Dermis blood vessel endothelial cell (primary cell): ENCODE measurements at regions not wholly inside any gene's neighbourhood (a gene's known extent, or its start where the extent isn't known, plus 50 kb on each side); places are given as distances from the start of the nearest gene placed in this dataset.

Experiments used
- DNase-seq: peaks from one replicate; pipeline ENCODE4 v3.0.0; 2010

- no peak for DNase-seq
Observed at GRCh38 chr6:54991761-54992330, 145.3 kb downstream of the FAM83B start.

- peak; percentile 9 for DNase-seq
Observed at GRCh38 chr6:54992789-54993188, 146.2 kb downstream of the FAM83B start.

GRCh38 chr6:54993294-54993693, 146.7 kb downstream of the FAM83B start:
- DNase-seq = no peak

- no peak for DNase-seq
Observed at GRCh38 chr6:54993948-54994347, 147.4 kb downstream of the FAM83B start.

GRCh38 chr6:54998576-54998975, 152.0 kb downstream of the FAM83B start:
- no peak for DNase-seq

GRCh38 chr6:55003719-55004430, 157.3 kb downstream of the FAM83B start:
- no peak for DNase-seq

GRCh38 chr6:55009131-55009530, 162.6 kb downstream of the FAM83B start:
- no peak for DNase-seq

GRCh38 chr6:55011034-55011433, 163.3 kb upstream of the HCRTR2 start:
- no peak for DNase-seq

GRCh38 chr6:55012454-55012853, 161.9 kb upstream of the HCRTR2 start:
- no peak for DNase-seq

- no peak for DNase-seq
Observed at GRCh38 chr6:55014321-55015088, 159.8 kb upstream of the HCRTR2 start.

GRCh38 chr6:55016261-55016660, 158.1 kb upstream of the HCRTR2 start:
- DNase-seq = no peak

GRCh38 chr6:55017555-55018300, 156.6 kb upstream of the HCRTR2 start:
- no peak for DNase-seq

GRCh38 chr6:55019591-55019990, 154.7 kb upstream of the HCRTR2 start:
- DNase-seq = no peak

GRCh38 chr6:55023230-55023629, 151.1 kb upstream of the HCRTR2 start:
- no peak for DNase-seq

GRCh38 chr6:55033016-55033546, 141.2 kb upstream of the HCRTR2 start:
- no peak for DNase-seq

- DNase-seq = no peak
Observed at GRCh38 chr6:55034752-55035151, 139.6 kb upstream of the HCRTR2 start.

- no peak for DNase-seq
Observed at GRCh38 chr6:55040102-55040848, 134.0 kb upstream of the HCRTR2 start.

GRCh38 chr6:55046869-55047422, 127.4 kb upstream of the HCRTR2 start:
- no peak for DNase-seq

- no peak for DNase-seq
Observed at GRCh38 chr6:55047451-55048044, 126.8 kb upstream of the HCRTR2 start.

- DNase-seq = no peak
Observed at GRCh38 chr6:55049866-55050265, 124.4 kb upstream of the HCRTR2 start.

- DNase-seq = no peak
Observed at GRCh38 chr6:55052846-55053245, 121.5 kb upstream of the HCRTR2 start.
